GM21515 (cell line): ENCODE measurements at regions not wholly inside any gene's neighbourhood (a gene's known extent, or its start where the extent isn't known, plus 50 kb on each side); places are given as distances from the start of the nearest gene placed in this dataset.

ENCODE experiments used
- ATAC-seq: cut with Tn5 transposase; IDR thresholded peaks from one replicate; pipeline ENCODE4 v1.9.1; 2021; ENCODE audit not compliant: unreplicated experiment

DNA sequence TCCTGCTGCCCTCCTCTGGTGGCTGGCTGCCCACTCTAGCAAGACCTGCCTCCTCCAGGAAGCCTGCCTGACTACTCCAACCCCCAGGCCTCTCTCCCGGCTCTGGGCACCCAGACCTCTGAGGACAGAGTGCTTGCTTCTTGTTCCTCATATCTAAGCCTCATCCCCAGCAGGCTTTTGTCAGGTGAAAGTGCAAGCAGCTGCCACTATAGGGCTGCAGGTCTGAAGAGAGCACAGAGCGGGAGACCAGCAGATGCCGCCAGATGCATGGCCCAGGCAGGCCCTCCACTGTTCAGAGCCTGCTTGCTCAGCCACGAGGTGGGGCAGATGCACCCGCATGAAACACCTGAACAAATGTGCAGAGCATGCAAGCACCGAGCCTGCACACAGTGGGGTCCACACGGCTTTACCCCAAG is 73.0 kb downstream of the SERPINA3 start:
- ATAC-seq, result no peak

DNA sequence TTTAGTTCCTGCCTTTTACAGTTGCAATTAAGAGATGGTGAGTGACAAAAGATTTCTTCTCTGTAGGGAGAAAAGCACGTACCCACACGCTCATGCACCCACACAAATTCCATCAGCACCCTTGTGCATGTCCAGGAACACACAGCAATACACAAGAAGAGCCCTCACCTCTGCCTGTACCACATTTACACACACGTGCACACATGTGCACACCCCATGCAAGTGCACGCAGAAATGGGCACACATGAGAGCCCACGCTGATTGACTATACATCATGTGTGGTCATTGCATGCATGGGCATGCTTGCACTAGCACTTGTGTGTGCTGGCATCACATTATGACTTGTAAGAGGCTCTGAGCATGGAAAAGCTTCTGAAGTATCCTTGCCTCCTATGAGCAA is 70.5 kb downstream of the SERPINA3 start:
- no peak for ATAC-seq

DNA sequence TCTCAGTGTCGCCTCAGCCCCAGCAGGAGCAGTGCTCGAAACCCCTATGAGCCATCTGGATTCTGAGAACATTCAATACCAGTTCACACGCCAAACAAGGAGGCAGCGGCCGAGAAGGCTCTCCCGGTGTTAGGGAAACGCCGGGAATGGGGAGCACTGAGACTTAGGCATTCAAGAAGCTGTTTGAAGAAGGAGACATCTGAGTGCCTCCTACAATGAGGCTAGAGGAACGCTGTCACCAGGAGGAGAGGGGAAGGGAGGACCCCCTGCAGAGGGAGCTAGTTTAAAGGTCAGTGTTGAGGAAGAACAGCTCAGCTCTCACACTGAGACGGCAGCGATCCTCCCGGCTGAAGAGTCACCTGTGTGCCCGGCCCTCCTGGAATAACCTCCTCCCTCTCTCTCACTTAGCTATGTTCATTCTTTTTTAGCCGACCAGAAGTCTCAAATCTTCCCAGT is 69.9 kb downstream of the SERPINA3 start:
- no peak for ATAC-seq

DNA sequence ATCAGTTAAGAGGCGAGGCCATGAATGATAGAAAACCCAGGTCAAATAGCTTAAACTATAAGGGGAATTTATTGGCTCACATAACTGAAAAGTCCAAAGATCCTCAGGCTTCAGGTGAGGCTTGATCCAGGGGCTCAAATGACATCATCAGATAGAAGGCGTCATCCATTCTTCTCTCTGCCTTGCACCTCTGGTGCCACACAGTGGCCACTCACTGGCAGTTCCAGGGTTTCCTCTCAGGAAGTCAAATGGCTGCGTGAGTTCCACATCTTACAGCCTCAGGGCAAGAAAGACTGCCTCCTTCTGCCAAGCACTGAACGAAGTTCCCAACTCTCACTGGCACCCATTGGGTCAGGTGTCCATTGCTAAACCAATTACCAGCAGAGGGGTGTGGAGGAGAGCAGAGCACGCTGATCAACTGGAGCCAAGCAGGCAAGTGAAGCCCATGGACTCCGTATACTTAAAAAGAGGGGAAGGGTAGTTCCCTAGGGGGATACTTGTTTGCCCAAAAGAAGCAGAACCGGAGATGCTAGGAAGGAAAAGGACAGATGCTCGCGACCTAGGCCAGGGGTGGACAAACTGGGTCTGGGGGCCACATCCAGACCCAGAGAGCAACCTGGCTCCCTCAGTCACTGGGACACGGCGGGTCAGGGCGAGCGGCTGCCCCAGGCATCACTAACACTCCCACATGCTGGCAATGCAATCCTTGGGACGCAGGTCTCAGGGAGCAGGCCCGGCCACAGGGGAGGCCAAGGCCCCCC is 69.3 kb downstream of the SERPINA3 start:
- ATAC-seq, result no peak

DNA sequence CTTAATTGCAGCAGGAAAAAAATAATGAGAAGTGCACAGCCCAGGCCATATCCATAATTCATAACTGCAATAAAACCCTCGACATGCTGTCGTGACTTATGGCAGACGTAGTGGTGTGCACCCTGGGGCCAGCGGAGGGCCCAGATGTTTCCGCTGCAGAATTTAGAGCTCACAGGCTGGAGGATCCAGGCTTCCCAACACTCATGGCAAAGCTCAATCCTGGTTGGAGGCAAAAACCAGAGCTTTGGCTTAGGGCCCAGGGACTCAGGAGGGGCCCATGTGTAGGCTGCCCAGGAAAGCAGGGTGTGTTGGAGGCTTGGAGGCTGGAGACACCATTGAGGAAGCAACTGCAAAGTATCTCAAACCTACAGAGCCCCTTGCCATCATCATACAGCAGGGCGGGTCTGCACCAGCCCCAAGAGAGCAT is 68.7 kb downstream of the SERPINA3 start:
- no peak for ATAC-seq

DNA sequence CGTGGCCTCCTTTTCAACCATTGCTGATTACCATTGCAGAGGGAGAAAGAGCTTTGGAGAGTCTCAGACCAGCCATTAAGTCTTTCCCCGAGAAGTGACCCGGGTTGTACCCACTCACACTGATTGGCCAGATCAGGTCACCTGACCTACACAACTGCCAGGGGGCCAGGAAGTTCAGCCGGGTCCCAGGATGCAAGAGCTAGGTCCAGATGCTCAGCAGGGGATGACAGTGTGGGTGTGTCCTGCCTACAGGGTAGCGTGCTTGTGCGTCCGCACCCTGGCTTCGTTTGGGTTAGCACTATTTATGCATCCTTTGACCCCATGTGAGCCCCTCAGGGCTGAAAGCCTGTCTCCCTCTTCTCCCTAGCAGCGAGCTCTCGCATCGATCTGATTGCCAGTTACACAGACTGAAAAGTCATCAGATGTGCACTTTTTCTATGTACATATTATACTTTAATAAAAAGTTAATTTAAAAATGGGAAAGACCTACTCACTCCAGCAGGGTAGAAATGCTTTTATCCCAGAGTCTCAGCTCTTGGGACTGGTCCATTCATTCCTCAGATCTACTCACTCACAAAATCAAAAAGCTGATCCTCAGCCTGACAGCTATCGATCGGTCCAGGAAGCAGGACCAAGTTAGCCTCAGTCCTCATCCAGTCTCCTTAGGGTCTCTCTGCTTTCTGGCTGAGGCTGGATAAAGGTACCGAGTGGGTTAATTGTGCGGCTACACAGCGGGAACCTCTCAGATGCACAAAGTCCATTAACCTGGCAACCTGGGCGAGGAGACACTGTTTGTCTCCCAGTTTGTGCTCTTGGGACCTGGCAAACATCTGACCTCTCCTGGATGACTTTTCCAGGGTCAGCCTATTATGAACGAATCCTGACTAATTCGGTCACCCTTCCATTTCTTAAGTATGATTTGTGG is 68.0 kb downstream of the SERPINA3 start:
- no peak for ATAC-seq

DNA sequence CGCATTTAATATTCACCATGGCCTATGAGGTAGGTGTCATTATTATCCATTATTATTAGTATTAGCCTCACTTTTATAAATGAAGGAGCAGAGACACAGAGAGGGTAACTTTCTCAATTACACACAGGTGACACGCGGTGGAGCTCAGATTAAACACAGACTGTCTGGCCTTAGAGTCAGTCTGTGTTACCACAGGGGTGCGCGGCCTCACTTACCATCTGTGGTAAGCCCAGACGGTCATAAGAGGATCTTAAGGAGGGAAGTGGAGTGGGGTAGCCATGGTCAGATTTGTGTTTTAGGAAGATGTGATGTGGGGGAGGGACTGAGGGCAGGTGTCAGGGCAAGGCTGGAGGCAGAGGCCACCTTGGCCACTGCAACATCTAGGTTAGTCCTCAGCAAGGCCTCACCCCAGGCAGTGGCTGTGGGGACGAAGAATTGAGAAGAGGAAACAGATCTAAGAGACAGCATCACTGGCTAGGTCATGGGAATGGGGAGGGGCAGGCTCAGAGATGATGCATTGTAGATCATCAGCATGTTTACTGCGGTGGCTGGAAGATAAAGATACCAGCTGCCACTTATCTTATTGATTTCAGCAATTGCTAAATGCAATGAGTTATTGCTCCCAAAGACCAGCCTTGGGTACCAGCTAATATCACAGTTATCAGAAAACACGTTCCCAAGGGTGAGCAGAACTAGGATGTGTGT is 67.1 kb downstream of the SERPINA3 start:
- no peak for ATAC-seq

DNA sequence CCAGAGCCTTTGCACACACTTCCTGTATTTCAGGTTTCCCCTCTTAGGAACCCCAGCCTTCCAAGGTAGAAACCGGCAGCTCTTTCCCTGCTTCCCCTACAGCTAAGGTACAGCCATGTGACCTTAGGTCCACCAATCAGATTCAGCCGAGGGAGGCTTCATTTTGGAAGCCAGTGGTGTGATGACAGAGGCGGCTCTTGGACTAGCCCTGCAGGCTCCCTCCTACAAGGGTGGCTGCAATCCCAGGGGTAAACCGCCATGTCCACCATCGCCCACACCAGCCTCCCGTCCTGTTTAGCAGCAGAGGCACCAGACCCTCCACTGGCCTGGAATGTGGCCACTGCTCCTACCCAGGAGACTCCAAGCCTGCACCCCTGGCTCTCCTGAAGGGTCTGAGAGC is 65.6 kb downstream of the SERPINA3 start:
- no peak for ATAC-seq

DNA sequence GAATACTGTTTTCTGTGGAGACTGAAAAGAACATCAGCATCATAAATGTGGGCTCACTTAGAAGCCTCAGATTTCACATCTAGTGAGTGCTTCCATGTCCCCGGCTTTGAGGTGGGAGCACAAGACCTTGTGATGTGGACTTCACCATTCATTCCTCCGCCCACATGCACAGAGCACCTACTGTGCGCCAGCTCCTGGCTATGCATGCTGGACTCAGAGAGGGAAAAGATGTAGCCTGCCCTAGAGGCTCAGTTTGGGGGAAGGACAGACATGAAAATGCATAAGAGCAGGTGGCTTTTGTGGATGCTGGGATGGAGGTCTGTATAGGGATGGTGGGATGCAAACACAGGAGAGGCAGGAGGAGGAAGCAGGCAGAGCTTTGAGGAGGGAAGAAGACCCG is 65.0 kb downstream of the SERPINA3 start:
- ATAC-seq, result no peak

DNA sequence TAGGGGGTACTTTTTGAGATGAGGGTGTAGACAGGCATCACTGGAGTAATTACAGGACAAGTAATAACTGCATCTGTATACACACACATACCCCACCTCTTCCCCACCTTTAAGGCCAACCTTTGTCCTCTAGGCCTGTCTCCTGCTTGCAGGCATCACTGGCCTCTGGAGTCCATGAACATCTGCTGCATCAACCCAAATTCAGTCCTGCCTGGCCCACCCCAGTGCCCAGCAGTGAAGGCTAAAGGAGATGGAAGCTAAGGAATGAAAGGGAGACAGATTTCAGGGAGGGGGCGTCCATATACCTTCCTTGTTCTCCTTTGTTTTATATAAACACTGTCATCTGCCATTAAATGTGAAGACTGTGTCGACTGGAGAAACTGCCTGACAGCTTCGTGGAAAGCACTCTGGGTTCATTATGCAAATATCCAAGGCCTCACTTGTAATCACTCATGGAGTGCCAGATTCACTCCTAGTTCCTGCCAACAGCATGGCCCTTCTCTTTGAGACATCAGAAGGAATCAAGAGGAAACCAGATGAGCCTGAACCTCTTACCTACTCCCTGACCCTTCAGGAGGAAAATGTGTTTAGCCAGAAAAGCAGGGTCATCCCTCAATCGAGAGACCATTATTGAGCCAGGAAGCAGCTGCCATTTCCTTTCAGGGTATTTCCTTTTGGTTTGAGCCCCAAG is 64.4 kb downstream of the SERPINA3 start:
- ATAC-seq, result no peak

DNA sequence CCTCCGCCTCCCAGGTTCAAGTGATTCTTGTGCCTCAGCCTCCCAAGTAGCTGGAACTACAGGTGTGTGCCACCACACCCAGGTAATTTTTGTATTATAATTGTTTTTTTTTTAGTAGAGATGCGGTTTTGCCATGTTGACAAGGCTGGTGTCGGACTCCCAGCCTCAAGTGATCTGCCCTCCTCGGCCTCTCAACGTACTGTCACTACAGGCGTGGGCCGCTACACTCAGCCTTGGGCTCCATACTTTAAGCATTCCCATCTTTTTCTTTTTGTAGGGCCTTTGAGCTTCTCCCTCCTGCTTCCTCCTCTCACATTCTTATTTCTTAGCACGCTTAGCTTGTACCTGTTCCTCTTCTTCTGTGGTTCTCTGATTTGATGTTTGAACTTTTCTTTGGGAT is 62.8 kb downstream of the SERPINA3 start:
- no peak for ATAC-seq

DNA sequence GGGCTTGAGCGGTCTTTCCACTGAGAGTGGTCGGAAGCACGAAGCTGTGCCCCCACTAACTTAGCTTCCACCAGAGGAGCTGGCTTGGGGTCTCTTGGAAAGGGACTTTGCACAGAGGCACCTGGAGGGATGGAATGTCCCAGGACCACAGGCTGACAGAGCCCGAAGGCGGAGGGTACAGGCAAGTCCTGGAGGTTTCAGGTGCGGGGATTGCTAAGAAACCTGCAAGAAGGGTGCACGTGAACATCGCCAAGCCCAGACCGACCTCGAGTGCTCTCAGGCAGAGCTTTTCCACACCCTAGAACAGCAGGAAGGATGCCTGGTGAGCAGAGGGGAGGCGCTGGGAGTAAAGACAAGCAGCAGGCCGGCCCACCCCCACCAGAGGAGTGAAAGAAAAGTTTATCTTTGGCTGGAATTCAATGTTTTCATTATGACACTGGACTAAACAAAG is 61.6 kb downstream of the SERPINA3 start:
- no peak for ATAC-seq
